Body of pancreas (tissue), 4 donors: ENCODE measurements at regions not wholly inside any gene's neighbourhood (a gene's known extent, or its start where the extent isn't known, plus 50 kb on each side); places are given as distances from the start of the nearest gene placed in this dataset.
"Not testable (repeated sequence)": the region's sequence is repeated elsewhere in the genome, so short reads cannot be mapped to it uniquely, and the experiment has no call there.

Experiments
- ATAC-seq: fragments of 150-250 bp; one replicate; pipeline ENCODE4 v1.9.1; 2016
- DNase-seq, 4 donors: peaks; one replicate each; pipeline ENCODE4 v3.0.0-alpha.2; 2019
- H3K27ac ChIP-seq, 4 donors: fragments of 200-600 bp; sonication (generic); 1 replicate in 3 of 4; 2 replicates in 1 of 4; pipeline versions ENCODE4 v1.5.1 to v1.6.1; 2016 to 2019; ENCODE audit warnings: mild to moderate bottlenecking in 1 of 4, mixed read lengths in 1 of 4, moderate library complexity in 1 of 4
- H3K27me3 ChIP-seq, 2 donors: fragments of 200-600 bp; sonication (generic); one replicate each; pipeline ENCODE4 v1.6.0; 2016; ENCODE audit warnings: mild to moderate bottlenecking in 1 of 2
- H3K36me3 ChIP-seq, 2 donors: fragments of 200-600 bp; sonication (generic); replicated peaks in 1 of 2; 2 replicates each; pipeline ENCODE4 v1.5.1; 2016; ENCODE audit warnings: low read depth in 2 of 2; ENCODE audit not compliant: insufficient read depth in 1 of 2
- H3K4me1 ChIP-seq: fragments of 200-600 bp; sonication (generic); one replicate; pipeline ENCODE4 v1.6.0; 2016
- H3K4me3 ChIP-seq, 2 donors: fragments of 200-600 bp; sonication (generic); 1 replicate in 1 of 2; 2 replicates in 1 of 2; pipeline ENCODE4 v1.5.1; 2016 to 2019
- H3K9me3 ChIP-seq, 3 donors: fragments of 200-600 bp; sonication (generic); 1 replicate in 2 of 3; 2 replicates in 1 of 3; pipeline ENCODE4 v1.5.1; 2016
- POLR2A ChIP-seq, 3 donors: fragments of 450-650 bp; IDR thresholded peaks; one replicate each; pipeline ENCODE4 v1.6.1; 2016; ENCODE audit warnings: antibody characterized with exemption in 3 of 3, mild to moderate bottlenecking in 2 of 3
- WGBS, 2 donors: methylation state at CpG; one replicate each; pipeline ENCODE4 v1.1.5; 2017; 5-methylcytosine and 5-hydroxymethylcytosine counted together
- intact Hi-C: fragments of 100-400 bp; cut with DNase I; formaldehyde crosslinking; loops from one replicate; pipeline ENCODE4 v1.15.1; 2023
- TF ChIP-seq, protein P1 (sequence below), 7 experiments: fragments of 450-650 bp in 4 of 7; fragments of 200-600 bp in 3 of 7; sonication (generic) in 3 of 7; IDR thresholded peaks; one replicate each; pipeline ENCODE4 v1.5.1; 2016 to 2019; ENCODE audit warnings: antibody characterized with exemption in 7 of 7

DNA sequence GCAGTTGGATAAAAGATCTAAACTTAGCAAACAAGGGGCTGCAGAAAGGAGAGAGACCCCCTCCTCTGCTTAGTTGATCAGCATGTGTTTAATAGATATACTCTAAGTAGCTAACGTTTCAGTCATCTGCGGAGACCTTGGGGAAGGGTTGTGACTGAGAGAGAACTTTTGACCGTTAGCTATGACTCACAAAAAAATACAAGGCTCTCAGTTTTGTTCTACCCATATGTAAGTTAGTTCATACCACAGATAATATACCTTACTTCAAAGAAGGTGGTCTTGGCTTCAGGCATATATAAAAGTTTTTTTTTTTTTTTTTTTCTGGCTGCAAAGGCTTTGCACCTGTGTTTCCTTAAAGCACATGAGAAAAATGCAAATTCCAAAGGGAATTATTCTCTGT lies 258.9 kb downstream of the GJA1 start:
- Histone ChIP-seq H3K36me3 (no peaks in the 10 kb centered on the region), H3K4me3 (no peak overlapping the region), H3K27ac (no peak overlapping the region), H3K4me1 (peaks cover 4% of the 10 kb centered on the region), H3K9me3 (no peaks in the 10 kb centered on the region), H3K27me3 (no peaks in the 10 kb centered on the region)
- no peak for TF ChIP-seq POLR2A (IDR thresholded peaks at IDR 0.05)
- TF ChIP-seq, protein P1, sequence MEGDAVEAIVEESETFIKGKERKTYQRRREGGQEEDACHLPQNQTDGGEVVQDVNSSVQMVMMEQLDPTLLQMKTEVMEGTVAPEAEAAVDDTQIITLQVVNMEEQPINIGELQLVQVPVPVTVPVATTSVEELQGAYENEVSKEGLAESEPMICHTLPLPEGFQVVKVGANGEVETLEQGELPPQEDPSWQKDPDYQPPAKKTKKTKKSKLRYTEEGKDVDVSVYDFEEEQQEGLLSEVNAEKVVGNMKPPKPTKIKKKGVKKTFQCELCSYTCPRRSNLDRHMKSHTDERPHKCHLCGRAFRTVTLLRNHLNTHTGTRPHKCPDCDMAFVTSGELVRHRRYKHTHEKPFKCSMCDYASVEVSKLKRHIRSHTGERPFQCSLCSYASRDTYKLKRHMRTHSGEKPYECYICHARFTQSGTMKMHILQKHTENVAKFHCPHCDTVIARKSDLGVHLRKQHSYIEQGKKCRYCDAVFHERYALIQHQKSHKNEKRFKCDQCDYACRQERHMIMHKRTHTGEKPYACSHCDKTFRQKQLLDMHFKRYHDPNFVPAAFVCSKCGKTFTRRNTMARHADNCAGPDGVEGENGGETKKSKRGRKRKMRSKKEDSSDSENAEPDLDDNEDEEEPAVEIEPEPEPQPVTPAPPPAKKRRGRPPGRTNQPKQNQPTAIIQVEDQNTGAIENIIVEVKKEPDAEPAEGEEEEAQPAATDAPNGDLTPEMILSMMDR (IDR thresholded peaks at IDR 0.05): no peak
- intact Hi-C loops: no loop called here
- ATAC-seq (no peak), DNase-seq (no peak)
- WGBS, 2 donors: 57 to 65% methylated on average over 3 of the region's 3 CpGs

DNA sequence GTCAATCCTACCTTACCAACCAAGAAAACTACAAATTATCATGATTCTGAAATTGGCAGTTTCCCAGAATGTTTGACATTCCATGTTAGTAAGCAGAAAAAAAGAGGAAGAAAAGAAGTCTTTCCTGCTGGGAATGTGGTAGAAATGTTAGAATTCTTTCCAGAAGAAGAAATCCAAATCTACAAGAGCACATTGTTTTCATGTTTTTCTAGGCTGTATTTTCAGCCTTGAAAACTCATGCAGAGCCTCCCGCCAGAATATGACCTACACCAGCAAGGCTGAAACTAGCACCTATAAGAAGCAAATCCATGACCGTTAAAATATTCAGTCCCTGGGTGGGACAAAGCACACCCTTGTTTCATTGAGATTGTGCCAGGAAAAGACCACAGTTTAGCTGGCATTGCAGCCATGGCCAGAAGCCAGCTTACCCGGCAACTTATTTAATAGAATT lies 259.4 kb downstream of the GJA1 start:
- Histone ChIP-seq H3K36me3 (no peaks in the 10 kb centered on the region), H3K9me3 (no peaks in the 10 kb centered on the region), H3K27me3 (no peaks in the 10 kb centered on the region), H3K4me3 (no peak overlapping the region), H3K4me1 (peaks cover 4% of the 10 kb centered on the region), H3K27ac (no peak overlapping the region)
- ATAC-seq: no peak
- no peak for TF ChIP-seq POLR2A (IDR thresholded peaks at IDR 0.05)
- TF ChIP-seq, protein P1 (IDR thresholded peaks at IDR 0.05): no peak
- 40 to 48% methylated on average over 3 of the region's 3 CpGs for WGBS, 2 donors
- intact Hi-C loops: no loop called here
- DNase-seq: no peak

DNA sequence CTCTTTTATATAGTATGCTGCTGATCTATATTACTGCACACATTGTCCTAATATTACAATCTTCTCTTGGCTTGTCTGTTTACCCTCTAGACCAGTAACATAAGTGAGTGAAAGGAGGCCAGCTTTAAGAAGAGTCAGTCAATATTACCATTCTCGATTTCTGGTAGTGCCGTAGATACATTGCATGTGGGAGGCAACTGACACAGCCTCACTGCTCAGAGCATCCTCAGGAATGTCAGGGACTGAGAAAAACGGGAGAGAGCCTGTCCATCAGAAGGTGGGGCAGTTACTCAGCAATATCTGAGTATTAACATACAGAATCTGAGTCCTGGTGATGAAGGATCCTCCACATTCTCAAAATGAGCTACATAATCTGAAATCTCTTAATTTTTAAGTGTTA lies 259.9 kb downstream of the GJA1 start:
- H3K27me3 ChIP-seq: no peaks in the 10 kb centered on the region
- H3K4me1 ChIP-seq: peaks cover 4% of the 10 kb centered on the region
- no peaks in the 10 kb centered on the region for H3K9me3 ChIP-seq
- intact Hi-C loops: no loop called here
- DNase-seq (no peak), ATAC-seq (no peak)
- 32 to 38% methylated on average over 3 of the region's 3 CpGs for WGBS, 2 donors
- H3K4me3 ChIP-seq: no peak overlapping the region
- no peak overlapping the region for H3K27ac ChIP-seq
- no peaks in the 10 kb centered on the region for H3K36me3 ChIP-seq
- TF ChIP-seq POLR2A (IDR thresholded peaks at IDR 0.05): no peak
- TF ChIP-seq, protein P1 (IDR thresholded peaks at IDR 0.05): no peak

DNA sequence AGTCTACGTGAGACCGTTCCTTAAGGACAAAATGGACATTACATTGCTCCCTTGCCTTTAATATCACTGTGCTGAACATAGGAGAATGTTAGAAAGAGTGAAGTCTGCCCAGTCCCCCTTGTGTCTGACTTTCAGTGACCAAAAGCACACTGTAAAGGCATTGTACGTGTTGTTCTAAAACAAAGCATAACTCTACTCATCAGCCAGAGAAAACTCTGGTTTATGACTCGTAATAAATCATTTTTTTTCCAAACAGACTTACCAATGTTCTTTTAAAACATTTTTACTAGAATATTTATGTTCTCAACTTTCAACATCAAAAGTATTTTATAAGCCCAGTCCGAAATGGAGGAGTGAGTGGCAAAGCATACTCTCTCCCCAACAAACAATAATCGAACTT lies 262.5 kb downstream of the GJA1 start:
- DNase-seq: no peak
- Histone ChIP-seq H3K4me3 (no peak overlapping the region), H3K4me1 (no peaks in the 10 kb centered on the region), H3K36me3 (no peaks in the 10 kb centered on the region), H3K9me3 (no peaks in the 10 kb centered on the region), H3K27ac (no peak overlapping the region), H3K27me3 (no peaks in the 10 kb centered on the region)
- no peak for TF ChIP-seq POLR2A (IDR thresholded peaks at IDR 0.05)
- TF ChIP-seq, protein P1 (IDR thresholded peaks at IDR 0.05): no peak
- intact Hi-C loops: no loop called here
- WGBS, 2 donors: 35% methylated on average over 6 of the region's 6 CpGs
- ATAC-seq: no peak

DNA sequence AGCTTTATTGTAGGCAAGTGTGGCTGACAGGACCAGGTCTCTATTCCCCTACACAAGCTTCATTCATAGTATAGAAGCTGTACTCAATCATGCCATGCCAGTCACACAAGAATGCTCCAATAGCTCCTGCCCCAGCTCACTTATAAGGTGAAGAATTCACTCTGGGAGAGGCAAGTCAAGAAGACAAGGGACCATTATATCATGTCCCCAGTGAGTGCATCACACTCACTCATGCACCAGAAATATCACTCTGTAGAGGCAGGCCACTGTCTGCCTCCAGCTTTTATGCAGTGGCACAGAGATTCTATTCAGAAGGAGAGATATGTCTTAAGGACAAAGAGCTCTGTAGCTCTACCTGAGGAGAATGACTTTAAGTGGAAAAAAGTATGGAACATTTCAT lies 263.2 kb downstream of the GJA1 start:
- intact Hi-C loops: no loop called here
- no peaks in the 10 kb centered on the region for H3K36me3 ChIP-seq
- H3K9me3 ChIP-seq: no peaks in the 10 kb centered on the region
- ATAC-seq (no peak), DNase-seq (no peak)
- no peak overlapping the region for H3K4me3 ChIP-seq
- TF ChIP-seq POLR2A (IDR thresholded peaks at IDR 0.05): no peak
- TF ChIP-seq, protein P1 (IDR thresholded peaks at IDR 0.05): no peak
- no peaks in the 10 kb centered on the region for H3K27me3 ChIP-seq
- no peak overlapping the region for H3K27ac ChIP-seq
- H3K4me1 ChIP-seq: no peaks in the 10 kb centered on the region

DNA sequence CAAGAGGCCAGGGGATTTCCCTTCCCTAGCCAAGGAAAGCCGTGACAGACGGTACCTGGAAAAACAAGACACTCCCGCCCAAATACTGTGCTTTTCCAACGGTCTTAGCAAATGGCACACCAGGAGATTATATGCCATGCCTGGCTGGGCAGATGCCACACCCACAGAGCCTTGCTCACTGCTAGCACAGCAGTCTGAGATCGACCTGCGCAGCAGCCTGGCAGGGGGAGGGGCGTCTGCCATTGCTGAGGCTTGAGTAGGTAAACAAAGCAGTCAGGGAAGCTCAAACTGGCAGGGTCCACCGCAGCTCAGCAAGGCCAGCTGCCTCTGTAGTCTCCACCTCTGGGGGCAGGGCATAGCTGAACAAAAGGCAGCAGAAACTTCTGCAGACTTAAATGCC lies 267.7 kb downstream of the GJA1 start:
- ATAC-seq, intact Hi-C loops, H3K9me3 ChIP-seq, H3K4me1 ChIP-seq, DNase-seq, H3K27me3 ChIP-seq, H3K27ac ChIP-seq, H3K36me3 ChIP-seq, H3K4me3 ChIP-seq: not testable (repeated sequence)
- 70 to 100% methylated on average over 3 to 8 of the region's 8 CpGs for WGBS, 2 donors
